B cell (primary cell): ENCODE measurements at regions not wholly inside any gene's neighbourhood (a gene's known extent, or its start where the extent isn't known, plus 50 kb on each side); places are given as distances from the start of the nearest gene placed in this dataset.

Experiments
- CTCF ChIP-seq: fragments of 200-600 bp; IDR thresholded peaks from one replicate; pipeline ENCODE4 v1.8.0; 2022; ENCODE audit warnings: antibody characterized with exemption, mild to moderate bottlenecking
- EZH2 ChIP-seq: IDR thresholded peaks from 2 replicates; pipeline ENCODE4 v1.6.1; 2012; ENCODE audit warnings: borderline replicate concordance, low read depth, mild to moderate bottlenecking, moderate library complexity, low read length; ENCODE audit not compliant: insufficient read depth, poor library complexity, severe bottlenecking

GRCh38 chr6:93163146-93163545 lies 256.2 kb downstream of the EPHA7 start:
- no peak for TF ChIP-seq CTCF
- no peak for TF ChIP-seq EZH2
